SU-DHL-6 (cell line): ENCODE measurements at regions not wholly inside any gene's neighbourhood (a gene's known extent, or its start where the extent isn't known, plus 50 kb on each side); places are given as distances from the start of the nearest gene placed in this dataset.

ENCODE experiments used
- EZH2phosphoT487 ChIP-seq: fragments of 200-600 bp; sonication (generic), shearing (Covaris generic); conservative IDR thresholded peaks from 2 replicates; pipeline ENCODE4 v1.6.1; 2018; ENCODE audit warnings: mild to moderate bottlenecking, antibody characterized with exemption, low read length, moderate library complexity, mixed read lengths
- TF ChIP-seq, protein P1 (sequence below): fragments of 200-600 bp; sonication (generic); IDR thresholded peaks from one replicate; pipeline ENCODE4 v1.5.1; 2017; ENCODE audit warnings: antibody characterized with exemption, mild to moderate bottlenecking, low read length, moderate library complexity; ENCODE audit not compliant: insufficient read depth, poor library complexity, severe bottlenecking

DNA sequence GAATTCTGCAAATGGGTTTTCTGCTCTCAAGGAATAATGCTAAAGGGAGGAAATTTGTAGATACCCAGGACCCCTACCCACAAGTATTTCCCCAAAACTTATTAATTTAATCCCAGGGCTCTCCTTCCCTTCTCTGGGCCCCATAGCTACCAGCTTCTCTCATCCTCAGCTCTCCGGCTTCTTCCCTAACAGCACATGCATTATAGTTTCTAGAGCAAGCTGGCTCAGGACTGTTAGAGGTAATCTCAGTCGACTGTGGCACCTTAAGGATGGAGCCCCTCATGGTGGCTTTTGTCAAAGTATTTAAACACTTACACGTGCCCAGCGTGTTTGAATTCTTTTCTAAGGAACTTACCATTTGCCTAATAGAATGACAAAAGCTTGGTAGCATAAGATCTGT, 252.5 kb upstream of the GAS1 start:
- TF ChIP-seq, protein P1, sequence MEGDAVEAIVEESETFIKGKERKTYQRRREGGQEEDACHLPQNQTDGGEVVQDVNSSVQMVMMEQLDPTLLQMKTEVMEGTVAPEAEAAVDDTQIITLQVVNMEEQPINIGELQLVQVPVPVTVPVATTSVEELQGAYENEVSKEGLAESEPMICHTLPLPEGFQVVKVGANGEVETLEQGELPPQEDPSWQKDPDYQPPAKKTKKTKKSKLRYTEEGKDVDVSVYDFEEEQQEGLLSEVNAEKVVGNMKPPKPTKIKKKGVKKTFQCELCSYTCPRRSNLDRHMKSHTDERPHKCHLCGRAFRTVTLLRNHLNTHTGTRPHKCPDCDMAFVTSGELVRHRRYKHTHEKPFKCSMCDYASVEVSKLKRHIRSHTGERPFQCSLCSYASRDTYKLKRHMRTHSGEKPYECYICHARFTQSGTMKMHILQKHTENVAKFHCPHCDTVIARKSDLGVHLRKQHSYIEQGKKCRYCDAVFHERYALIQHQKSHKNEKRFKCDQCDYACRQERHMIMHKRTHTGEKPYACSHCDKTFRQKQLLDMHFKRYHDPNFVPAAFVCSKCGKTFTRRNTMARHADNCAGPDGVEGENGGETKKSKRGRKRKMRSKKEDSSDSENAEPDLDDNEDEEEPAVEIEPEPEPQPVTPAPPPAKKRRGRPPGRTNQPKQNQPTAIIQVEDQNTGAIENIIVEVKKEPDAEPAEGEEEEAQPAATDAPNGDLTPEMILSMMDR, result no peak
- no peak for TF ChIP-seq EZH2phosphoT487
